ENCODE measurements at regions not wholly inside any gene's neighbourhood (a gene's known extent, or its start where the extent isn't known, plus 50 kb on each side); places are given as distances from the start of the nearest gene placed in this dataset.

DNA sequence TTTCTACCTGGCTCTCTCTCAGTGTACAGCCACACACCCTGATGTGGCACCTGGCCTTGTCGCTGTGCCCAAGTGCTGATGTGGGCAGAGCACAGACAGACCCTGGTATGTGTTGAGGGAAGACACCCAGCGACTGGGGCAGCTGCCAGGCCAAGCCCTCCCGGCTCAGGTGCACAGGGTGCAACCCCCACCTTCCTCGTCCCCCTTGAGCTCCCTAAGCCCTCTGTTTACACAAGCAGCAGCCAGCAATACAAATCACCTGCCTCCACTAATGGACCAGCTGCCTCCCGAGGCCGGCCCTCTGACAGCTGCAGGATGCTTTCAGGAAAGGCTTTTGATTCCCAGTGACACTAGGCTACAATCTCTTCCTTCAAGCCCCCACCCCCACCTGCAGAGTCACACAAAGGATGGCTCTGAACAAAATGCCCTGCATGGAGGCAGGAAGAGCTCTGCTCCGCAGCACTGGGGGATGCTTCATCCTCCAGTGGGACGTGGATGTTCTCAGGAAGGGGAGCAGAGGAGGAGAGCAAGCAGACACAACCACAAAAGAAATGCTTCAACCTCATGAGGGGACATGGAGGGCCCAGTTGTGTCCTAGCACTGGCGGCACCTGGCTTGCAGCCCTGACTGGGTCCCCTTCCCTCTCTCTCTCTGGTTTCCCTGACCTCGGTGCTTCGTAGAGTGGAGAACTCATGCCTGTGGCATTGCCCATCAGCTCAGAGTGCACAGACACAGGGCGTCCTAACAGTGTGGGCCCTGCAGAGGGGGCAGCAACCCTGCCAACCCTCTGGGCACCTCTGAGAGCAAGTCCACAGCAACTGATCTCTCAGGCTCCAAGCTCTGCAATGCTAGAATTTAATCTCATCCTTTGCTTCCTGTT, 140.8 kb downstream of the BARX1 start:
- no peak overlapping the region for H3K4me3 ChIP-seq (ENCODE audit: low read length in 3 of 3)
- peak in 2 of 5 donors; percentile 26 to 44 for DNase-seq
- intact Hi-C loops (cut with DNase I), result no loop called here
- TF ChIP-seq, protein P1, sequence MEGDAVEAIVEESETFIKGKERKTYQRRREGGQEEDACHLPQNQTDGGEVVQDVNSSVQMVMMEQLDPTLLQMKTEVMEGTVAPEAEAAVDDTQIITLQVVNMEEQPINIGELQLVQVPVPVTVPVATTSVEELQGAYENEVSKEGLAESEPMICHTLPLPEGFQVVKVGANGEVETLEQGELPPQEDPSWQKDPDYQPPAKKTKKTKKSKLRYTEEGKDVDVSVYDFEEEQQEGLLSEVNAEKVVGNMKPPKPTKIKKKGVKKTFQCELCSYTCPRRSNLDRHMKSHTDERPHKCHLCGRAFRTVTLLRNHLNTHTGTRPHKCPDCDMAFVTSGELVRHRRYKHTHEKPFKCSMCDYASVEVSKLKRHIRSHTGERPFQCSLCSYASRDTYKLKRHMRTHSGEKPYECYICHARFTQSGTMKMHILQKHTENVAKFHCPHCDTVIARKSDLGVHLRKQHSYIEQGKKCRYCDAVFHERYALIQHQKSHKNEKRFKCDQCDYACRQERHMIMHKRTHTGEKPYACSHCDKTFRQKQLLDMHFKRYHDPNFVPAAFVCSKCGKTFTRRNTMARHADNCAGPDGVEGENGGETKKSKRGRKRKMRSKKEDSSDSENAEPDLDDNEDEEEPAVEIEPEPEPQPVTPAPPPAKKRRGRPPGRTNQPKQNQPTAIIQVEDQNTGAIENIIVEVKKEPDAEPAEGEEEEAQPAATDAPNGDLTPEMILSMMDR (IDR thresholded peaks at IDR 0.05; ENCODE audit: borderline replicate concordance, extremely low read depth, insufficient read depth), result no peak
- no peak overlapping the region for H3K9ac ChIP-seq (ENCODE audit: low read length in 3 of 3)
- H3K9me3 ChIP-seq (ENCODE audit: control insufficient read depth in 2 of 3, insufficient read depth in 1 of 3, low read length in 3 of 3), result no peaks in the 10 kb centered on the region
- H3K27ac ChIP-seq (ENCODE audit: low read depth in 2 of 2, low read length in 2 of 2), result no peak overlapping the region
- H3K36me3 ChIP-seq (ENCODE audit: control insufficient read depth in 2 of 3, insufficient read depth in 3 of 3, low read length in 3 of 3), result no peaks in the 10 kb centered on the region
- H3K4me1 ChIP-seq (ENCODE audit: control insufficient read depth in 2 of 3, insufficient read depth in 2 of 3, low read depth in 1 of 3, low read length in 3 of 3), result no peaks in the 10 kb centered on the region
- FAIRE-seq, result no peak
- no peaks in the 10 kb centered on the region for H3K27me3 ChIP-seq (ENCODE audit: control insufficient read depth, insufficient read depth, low read length)

DNA sequence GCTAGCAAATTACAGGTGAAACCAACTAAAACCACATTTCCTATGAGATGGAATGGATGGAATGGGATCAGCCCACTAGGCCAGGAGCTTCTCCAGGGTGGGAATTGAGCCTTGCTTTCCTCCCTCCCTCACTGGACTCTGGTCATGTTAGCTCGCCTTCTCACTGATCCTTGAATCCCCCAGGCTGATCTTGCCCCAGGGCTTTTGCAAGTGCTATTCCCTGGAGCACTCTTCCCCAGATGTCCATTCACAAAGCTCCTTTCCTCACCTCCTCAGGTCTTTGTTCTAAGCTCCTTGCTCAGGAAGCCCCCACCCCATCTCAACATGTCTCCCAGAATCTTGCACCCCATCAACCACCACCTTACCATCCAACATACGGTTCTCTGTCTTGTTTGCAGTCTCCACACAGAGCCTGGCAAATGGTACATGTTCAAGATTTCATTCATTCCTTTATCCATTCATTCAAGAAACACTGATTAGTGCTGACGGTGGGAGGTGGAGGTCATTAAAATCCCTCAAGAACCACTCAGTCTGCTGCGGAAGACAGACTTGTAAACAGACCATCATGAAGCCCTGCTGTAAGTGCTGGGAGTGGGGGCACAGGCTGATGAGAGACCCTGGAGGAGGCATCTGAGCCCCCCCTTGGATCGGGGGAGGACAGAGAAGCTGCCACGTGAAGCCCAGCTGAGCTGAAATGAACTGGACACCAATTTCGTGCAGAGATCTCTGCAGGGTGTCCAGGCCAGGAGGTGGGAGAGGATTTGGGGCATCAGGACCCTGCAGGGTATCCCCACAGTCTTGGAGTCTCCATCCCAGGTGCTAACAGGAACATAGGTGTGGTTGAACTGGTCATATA, 141.7 kb downstream of the BARX1 start:
- Histone ChIP-seq H3K4me1 (ENCODE audit: control insufficient read depth in 2 of 3, insufficient read depth in 2 of 3, low read depth in 1 of 3, low read length in 3 of 3) (no peaks in the 10 kb centered on the region), H3K27ac (ENCODE audit: low read depth in 2 of 2, low read length in 2 of 2) (no peak overlapping the region), H3K36me3 (ENCODE audit: control insufficient read depth in 2 of 3, insufficient read depth in 3 of 3, low read length in 3 of 3) (no peaks in the 10 kb centered on the region), H3K27me3 (ENCODE audit: control insufficient read depth, insufficient read depth, low read length) (no peaks in the 10 kb centered on the region), H3K9ac (ENCODE audit: low read length in 3 of 3) (no peak overlapping the region), H3K9me3 (ENCODE audit: control insufficient read depth in 2 of 3, insufficient read depth in 1 of 3, low read length in 3 of 3) (no peaks in the 10 kb centered on the region), H3K4me3 (ENCODE audit: low read length in 3 of 3) (no peak overlapping the region)
- FAIRE-seq, result no peak
- TF ChIP-seq, protein P1 (IDR thresholded peaks at IDR 0.05; ENCODE audit: borderline replicate concordance, extremely low read depth, insufficient read depth), result no peak
- no peak for DNase-seq
- intact Hi-C loops (cut with DNase I), result no loop called here

DNA sequence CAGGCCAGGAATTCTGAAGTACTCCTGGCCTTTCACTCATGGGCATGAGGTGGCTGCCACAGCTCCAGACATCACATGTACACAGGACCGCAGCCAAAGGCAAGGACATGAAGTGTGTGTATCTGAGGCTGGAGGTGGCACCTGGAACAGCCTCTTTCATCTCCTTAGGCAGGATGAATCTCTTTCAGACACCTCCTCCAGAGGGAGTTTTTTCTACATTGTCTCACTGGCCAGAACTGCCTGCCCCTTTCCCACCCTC, 142.8 kb downstream of the BARX1 start:
- Histone ChIP-seq H3K9ac (ENCODE audit: low read length in 3 of 3) (no peak overlapping the region), H3K9me3 (ENCODE audit: control insufficient read depth in 2 of 3, insufficient read depth in 1 of 3, low read length in 3 of 3) (no peaks in the 10 kb centered on the region), H3K27ac (ENCODE audit: low read depth in 2 of 2, low read length in 2 of 2) (no peak overlapping the region), H3K4me1 (ENCODE audit: control insufficient read depth in 2 of 3, insufficient read depth in 2 of 3, low read depth in 1 of 3, low read length in 3 of 3) (no peaks in the 10 kb centered on the region), H3K36me3 (ENCODE audit: control insufficient read depth in 2 of 3, insufficient read depth in 3 of 3, low read length in 3 of 3) (no peaks in the 10 kb centered on the region), H3K4me3 (ENCODE audit: low read length in 3 of 3) (no peak overlapping the region), H3K27me3 (ENCODE audit: control insufficient read depth, insufficient read depth, low read length) (no peaks in the 10 kb centered on the region)
- TF ChIP-seq, protein P1 (IDR thresholded peaks at IDR 0.05; ENCODE audit: borderline replicate concordance, extremely low read depth, insufficient read depth), result no peak
- FAIRE-seq (no peak), DNase-seq (no peak)
- intact Hi-C loops (cut with DNase I), result no loop called here

Measured in kidney (tissue), 13 donors.